ENCODE measurements at regions not wholly inside any gene's neighbourhood (a gene's known extent, or its start where the extent isn't known, plus 50 kb on each side); places are given as distances from the start of the nearest gene placed in this dataset.

DNA sequence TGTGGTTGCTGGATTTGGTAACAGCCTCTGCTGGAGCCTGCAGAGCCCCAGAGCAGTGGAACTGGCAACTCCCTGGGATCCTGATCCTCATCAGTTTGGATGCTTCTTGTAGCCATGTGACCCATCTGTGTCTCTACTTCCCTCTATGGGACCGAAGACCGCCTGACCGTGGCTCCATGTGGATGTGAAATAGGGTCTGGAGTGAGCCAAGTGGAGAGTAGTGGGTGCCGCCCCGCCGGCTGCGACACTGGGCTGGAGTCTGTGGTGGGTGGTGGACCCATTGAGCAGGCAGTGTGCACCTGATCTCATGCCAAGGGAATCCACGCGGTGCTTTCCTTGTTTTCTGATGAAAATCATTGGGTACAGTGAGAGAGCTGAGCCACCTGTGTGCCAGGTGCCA, 543.2 kb upstream of the B3GAT1 start:
- TF ChIP-seq CTCF (IDR thresholded peaks at IDR 0.05) (no peak), POLR2A (IDR thresholded peaks at IDR 0.05) (no peak)

All from uterus (tissue), 2 donors.